HuH-7 (cell line): ENCODE measurements at regions not wholly inside any gene's neighbourhood (a gene's known extent, or its start where the extent isn't known, plus 50 kb on each side); places are given as distances from the start of the nearest gene placed in this dataset.

ENCODE experiments used
- DNase-seq: peaks from one replicate; pipeline ENCODE4 v3.0.0; 2011; ENCODE audit warnings: low spot score

- no peak for DNase-seq
These were observed 291.8 kb downstream of the ICOS start for GRCh38 chr2:204228169-204228886.

- DNase-seq = no peak
These were observed 297.7 kb downstream of the ICOS start for GRCh38 chr2:204234248-204234647.

- DNase-seq = no peak
These were observed 298.3 kb downstream of the ICOS start for GRCh38 chr2:204234879-204235278.

DNA sequence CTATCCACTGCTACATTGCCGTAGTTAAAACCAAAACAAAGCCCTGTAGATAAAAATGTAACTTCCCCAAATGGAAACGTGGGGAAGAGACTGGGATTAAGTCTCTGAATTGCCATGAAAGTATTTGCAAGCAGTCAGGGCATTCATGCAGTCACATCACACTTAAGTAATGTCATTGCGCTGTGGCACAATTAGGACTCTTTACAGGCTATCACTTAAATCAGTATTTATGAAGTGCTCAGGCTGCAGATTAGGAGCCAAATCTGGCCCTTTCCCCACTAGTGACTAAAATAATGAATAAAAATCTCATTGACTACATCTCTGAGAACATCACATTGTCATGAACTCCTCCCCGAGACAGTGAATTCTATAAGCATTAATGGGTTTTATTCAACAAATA is 300.9 kb downstream of the ICOS start:
- no peak for DNase-seq

DNA sequence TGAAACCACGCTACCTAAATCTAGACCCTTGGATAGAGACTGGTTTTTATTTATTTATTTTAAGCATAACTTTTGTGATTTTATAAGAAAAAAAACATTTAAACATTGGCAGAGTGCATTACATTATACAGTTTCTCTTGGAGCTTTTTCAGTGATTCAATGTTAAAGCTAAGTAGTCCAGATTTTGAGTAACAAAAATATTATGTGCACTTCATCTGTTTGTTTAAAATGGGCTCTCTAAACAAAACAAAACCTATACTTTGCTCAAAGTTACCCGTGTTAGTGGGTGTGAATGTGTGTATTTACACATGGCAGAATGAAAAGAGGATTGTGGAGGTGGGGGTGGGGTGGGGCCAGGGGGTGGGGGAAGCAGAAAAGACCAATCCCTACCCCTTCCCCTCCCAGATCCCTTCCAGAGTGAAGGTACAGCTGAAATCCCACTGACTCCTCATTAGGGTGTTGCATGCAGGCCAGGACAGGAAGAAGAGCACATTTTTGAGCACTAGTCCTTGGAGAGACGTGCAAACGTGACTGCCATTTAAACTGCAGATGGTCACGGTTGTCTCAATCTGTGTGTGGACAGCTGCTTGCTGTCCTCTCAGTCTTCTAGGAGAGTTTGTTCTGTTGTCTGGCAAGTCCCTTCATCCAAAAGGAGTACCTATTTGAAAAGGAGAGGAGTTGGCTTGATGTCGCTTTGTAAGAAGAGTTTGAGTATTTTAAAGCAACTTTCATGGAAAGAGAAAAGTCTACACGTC is 303.0 kb downstream of the ICOS start:
- DNase-seq = no peak

DNA sequence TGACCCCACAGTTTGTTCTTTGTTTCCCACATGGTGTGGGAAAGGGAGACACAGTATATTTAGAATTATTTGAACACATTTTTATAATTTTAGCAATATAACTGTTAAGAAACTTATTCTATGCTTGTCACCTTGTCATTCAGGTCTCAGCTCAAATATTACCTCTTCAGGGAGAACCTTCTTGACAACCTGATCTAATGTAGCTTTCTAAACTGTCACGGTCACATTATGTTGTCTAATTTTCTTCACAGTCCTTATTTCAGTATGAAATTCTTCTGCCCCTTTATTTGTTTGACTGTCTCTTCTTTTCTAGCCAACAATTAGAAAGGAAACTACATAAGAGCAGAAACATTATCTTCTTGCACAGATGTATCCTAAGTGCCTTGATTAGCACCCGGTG is 304.3 kb upstream of the PARD3B start:
- no peak for DNase-seq

- DNase-seq = no peak
These were observed 295.8 kb upstream of the PARD3B start for GRCh38 chr2:204249437-204249836.

DNA sequence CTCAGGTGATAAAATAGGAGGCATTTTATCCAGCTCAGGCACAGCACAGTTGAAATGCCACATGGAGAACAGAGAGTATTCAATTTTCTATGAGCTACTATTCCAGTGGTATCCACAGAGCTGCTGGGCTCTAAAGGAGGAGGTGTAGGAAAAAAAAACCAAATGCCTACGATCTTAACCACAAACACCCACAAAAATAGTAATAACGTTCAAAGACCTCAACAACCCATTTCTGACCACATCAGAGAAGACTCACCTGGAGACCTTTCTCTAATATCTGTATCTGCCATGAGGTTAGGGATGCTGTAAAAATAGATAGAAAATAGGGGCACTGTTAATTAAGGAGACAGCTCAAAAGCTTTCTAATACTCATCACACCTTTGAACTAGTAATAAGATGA is 294.6 kb upstream of the PARD3B start:
- no peak for DNase-seq

- DNase-seq = no peak
These were observed 293.9 kb upstream of the PARD3B start for GRCh38 chr2:204251158-204251997.

- DNase-seq = no peak
These were observed 293.3 kb upstream of the PARD3B start for GRCh38 chr2:204251998-204252376.

DNA sequence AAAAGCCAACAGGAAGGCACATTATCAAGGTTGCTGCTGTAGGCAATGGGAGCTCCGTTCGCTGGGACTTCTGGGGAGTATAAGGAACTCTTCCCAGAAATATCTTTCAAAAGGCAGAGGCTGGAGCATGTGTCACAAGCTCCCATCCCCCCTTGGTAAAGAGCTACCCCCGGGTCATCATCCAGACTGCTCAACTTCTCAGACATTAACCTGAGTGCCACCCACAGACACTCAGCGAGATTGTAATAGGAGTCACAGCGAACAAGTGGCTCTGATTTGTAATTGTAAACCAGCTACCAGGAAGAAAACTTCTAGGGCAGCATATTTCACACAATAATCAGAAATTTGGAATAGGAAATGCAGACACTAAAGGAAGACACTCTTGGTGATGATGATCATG is 290.2 kb upstream of the PARD3B start:
- DNase-seq = no peak

- DNase-seq = no peak
These were observed 289.7 kb upstream of the PARD3B start for GRCh38 chr2:204255526-204255925.

DNA sequence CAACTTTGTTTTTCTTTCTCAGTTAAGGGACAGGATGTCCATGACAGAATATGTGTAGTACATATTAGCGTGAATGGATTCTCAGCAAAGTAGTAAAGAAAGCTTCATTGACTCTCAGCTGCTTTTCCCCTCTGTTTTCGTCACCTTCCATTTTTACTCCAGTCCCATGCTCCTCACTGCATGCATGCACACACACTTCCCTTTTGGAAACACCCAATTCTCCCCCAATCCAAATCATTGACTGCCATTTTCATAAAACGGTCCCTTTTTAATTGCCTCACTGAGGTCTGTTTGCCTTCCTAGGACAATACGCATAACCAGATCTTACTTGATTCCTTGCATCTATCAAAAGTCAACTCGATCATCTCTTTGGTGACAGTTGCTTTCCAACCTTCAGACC is 287.5 kb upstream of the PARD3B start:
- DNase-seq = no peak

- DNase-seq = no peak
These were observed 286.4 kb upstream of the PARD3B start for GRCh38 chr2:204258890-204259289.

GRCh38 chr2:204260162-204260877 is 285.0 kb upstream of the PARD3B start:
- DNase-seq = peak; percentile 44

- no peak for DNase-seq
These were observed 284.4 kb upstream of the PARD3B start for GRCh38 chr2:204260901-204261300.

- DNase-seq = no peak
These were observed 283.4 kb upstream of the PARD3B start for GRCh38 chr2:204261846-204262245.

- no peak for DNase-seq
These were observed 281.2 kb upstream of the PARD3B start for GRCh38 chr2:204264085-204264553.

DNA sequence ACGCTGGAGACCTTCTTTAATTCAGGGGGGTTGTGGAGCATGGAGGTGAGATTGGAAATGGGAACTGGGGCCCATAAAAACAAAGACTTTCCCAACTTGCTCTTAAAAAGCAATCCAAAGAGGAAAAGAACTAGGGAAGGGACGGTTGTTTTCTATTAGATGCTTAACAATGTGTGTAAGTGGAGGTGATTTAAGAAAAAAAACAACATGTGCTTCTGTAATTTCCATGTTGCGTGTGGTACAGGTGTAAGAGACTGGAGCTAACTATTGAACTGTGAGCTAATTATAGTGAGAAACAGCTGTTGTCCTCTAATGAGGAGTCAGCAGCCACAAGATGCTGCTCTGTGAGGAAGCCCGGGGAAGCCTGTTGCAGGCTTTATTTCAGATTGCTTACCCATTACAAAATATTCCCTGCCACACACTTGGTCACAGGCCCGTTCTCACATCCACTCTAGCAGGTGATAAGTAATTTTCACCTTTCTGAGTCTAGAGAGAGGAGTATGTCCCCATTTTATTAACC is 280.6 kb upstream of the PARD3B start:
- no peak for DNase-seq

DNA sequence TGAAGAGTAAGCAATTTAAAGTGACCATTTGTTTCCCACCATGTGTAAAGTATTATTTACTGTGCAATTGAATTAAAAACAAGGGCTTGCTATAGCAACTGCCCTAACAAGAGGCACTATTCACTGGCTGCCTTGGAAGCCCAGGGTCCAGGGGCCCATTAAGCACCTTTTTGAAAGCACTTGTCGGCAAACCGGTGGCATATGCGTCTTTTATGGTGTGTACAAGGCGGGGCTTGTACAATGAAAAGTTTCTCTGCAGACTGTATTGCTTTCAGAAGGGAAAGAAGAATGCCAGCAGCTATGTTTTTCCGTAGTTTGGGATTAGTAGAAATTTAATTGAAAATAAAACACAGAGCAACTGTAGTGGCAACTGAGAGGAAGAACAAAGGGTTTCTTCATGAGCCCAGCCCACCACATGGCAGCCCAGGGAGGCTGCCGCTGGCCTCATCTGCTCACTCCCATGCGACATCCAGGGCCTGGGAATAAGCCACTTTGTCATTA is 279.5 kb upstream of the PARD3B start:
- DNase-seq = no peak

DNA sequence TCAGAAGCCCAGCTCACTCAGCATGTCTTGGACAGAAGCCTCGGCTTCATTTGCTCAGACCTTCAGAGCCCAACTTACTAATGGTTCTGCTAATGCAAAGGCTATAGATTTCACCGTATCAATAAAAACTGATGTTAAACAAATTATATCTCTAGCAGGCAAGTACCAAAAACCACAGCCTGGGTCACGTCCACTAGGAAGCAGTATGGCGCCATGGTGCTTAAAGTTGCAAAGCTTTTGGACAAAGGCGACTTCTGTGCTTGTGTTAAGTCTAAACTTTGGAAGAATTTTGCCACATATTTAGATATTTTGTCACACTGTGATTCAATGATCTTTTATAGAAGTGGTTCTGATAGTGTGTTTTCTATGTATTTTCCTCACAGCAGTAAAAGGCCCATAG is 276.8 kb upstream of the PARD3B start:
- no peak for DNase-seq

DNA sequence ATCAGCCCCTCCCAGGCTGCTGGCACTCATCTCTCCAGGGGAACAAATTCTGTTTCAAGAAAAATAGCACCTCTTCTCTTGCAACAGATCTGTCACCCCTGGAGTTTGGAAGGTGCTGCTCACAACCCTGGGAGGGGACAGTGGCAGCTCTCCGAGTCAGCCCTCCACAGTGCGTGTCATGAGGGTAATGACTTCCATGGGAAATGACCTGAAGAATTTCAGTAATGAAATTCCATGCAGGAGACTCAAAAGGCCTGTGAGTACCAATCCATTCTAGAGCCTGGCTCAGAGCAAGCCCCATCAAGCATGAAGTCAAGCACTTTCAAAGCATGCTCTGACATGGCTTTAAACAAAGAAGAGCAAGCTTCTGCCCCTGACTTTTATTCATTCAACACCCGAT is 276.3 kb upstream of the PARD3B start:
- no peak for DNase-seq
